GM19395 (cell line): ENCODE measurements at regions not wholly inside any gene's neighbourhood (a gene's known extent, or its start where the extent isn't known, plus 50 kb on each side); places are given as distances from the start of the nearest gene placed in this dataset.
A peak's percentile ranks its signal among the peaks of the same experiment; 100 is the strongest.
"Not testable (repeated sequence)": the region's sequence is repeated elsewhere in the genome, so short reads cannot be mapped to it uniquely, and the experiment has no call there.

Experiments
- ATAC-seq: cut with Tn5 transposase; IDR thresholded peaks from one replicate; pipeline ENCODE4 v1.9.1; 2021; ENCODE audit warnings: mild to moderate bottlenecking, moderate library complexity; ENCODE audit not compliant: unreplicated experiment

- no peak for ATAC-seq
Measured at GRCh38 chr16:10232757-10233156, 50.5 kb upstream of the GRIN2A start.

GRCh38 chr16:10239640-10240039 is 57.4 kb upstream of the GRIN2A start:
- ATAC-seq: no peak

GRCh38 chr16:10240854-10241613 is 58.8 kb upstream of the GRIN2A start:
- ATAC-seq: no peak

DNA sequence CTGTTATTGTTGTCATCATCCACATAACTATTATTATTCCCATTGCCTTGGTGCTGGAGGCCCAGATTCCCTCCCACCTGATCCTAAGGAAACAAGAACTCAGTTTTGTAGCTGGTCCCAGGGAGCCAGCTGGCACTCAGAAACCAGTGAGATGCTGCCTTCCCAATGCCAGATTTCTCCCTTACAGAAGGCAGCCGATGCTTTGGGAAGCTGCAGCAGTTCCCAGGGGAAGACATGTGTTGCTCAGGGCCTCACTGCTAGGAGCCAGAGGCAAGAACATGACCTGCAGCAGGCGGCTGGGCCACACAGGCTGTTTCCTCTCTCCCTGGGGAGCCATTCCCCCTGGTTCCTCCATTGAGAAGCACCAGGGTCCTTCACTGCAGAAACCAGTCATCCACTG is 59.9 kb upstream of the GRIN2A start:
- ATAC-seq: no peak

- no peak for ATAC-seq
Measured at GRCh38 chr16:10242916-10243315, 60.7 kb upstream of the GRIN2A start.

DNA sequence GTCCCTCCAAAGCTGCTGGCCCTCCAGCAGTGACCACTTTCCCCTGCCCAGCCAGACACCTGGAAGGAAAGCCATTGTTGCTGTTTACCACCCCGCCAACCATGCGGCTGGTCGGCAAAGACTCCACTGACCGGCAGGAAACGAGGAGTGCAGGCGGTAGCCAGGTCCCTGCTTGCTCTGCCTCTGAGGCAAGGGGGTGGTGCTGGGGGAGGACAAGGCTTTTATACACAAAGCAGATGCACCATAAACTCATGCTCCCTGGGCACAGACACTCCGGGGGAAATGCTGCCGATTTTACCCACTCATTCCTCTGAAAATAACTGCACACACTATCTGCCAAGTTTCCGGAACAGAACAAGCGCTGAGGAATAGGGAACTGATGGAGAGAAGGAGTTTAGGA is 62.8 kb upstream of the GRIN2A start:
- no peak for ATAC-seq

- ATAC-seq: no peak
Measured at GRCh38 chr16:10250137-10250828, 68.1 kb upstream of the GRIN2A start.

DNA sequence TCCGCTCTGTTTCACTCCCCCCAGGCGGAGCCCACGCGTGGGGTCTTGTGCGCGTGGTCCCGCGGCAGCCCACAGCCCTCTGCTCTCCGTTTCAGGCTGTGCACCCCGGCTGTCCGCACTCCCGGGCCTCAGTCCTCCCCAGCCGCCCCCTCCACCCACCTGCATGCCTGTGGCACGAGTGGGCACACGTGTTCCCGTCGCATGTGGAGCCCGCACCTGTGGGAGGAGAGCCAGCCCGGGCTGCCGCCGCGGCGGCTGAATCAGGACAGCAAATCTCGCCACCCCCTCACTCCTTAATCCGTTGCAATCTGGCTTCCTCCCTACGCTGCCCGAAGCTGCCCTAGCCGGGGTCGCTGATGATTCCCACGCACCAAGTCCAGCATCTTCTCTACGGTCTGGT is 69.9 kb upstream of the GRIN2A start:
- no peak for ATAC-seq

DNA sequence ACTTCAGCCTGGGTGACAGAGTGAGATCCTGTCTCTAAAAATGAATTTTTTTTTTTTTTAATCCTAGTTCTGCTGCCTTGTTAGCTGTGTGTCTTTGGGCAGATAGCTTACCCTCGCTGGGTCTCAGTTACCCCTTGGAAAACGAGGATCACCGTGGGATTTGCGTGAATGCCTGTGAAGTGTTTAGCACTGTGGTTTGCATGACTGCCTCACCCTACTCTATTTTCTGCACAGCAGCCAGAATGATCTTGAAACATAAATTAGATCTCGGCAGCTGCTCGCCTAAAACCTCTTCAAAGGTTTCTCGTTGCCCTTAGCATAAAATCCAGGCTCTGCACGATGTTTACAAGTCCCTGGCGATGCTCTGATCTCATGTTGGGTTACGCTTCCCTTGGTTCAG is 71.2 kb upstream of the GRIN2A start:
- ATAC-seq: no peak

GRCh38 chr16:10255728-10256127 is 73.5 kb upstream of the GRIN2A start:
- no peak for ATAC-seq

- peak; percentile 67 for ATAC-seq
Measured at GRCh38 chr16:10256784-10257641, 74.8 kb upstream of the GRIN2A start.

DNA sequence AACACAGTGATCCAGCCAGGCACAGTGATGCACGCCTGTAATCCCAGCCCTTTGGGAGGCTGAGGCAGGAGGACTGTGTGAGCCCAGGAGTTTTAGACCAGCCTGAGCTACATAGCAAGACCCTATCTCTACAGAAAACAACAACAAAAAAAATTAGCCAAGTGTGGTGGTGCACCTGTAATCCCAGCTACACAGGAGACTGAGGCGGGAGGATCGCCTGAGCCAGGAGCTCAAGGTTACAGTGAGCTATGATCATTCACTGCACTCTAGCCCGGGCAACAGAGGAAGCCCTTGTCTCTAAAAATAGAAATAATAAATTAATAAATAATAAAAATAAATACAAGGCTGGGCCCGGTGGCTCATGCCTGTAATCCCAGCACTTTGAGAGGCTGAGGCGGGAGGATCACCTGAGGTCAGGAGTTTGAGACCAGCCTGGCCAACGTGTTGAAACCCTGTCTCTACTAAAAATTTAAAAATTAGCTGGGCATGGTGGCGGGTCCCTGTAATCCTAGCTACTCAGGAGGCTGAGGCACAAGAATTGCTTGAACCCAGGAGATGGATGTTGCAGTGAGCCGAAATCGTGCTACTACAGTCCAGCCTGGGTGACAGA is 75.5 kb upstream of the GRIN2A start:
- ATAC-seq: peak; percentile 16

DNA sequence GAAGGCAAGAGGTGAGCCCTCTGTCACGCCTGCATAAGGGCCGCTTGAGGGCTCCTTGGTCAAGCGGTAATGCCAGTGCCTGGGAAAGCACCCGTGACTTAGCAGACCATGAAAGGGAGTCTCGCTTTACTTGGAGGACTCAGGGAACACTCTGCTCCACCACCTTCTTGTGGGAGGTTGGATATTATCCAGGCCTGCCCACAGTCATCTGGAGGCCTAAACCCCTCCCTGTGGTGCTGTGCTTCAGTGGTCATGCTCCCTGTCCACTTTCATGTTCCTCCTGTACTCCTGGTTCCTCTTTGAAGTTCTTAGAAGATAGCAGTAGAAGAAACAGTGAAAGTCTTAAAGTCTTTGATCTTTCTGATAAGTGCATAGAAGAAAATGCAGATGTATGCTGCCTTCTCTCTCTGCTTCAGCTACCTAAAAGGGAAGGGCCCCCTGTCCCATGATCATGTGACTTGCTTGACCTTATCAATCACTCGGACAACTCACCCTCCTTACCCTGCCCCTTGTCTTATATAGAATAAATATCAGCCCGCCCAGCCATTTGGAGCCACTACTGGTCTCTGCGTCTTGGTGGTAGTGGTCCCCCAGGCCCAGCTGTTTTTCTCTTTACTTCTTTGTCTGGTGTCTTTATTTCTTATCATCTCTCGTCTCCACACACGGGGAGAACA is 76.8 kb upstream of the GRIN2A start:
- not testable (repeated sequence) for ATAC-seq

DNA sequence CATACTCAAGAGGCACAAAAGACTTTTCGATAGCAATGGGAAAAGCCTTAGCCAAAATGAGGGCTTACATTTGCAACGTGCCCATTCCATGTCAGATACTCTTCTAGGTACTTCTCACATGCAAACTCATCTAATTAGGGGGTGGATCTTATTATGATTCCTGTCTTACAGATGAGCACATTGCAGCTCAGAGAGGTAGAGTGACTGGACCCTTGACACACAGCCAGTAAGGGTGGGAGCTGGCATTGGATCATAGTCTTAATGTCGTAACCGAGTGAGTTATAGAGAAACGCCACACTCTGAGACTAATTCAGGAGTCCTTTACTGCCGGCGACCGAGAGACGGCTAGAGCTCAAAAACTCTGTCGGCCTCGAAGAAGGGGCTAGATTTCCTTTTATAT is 78.8 kb upstream of the GRIN2A start:
- no peak for ATAC-seq

DNA sequence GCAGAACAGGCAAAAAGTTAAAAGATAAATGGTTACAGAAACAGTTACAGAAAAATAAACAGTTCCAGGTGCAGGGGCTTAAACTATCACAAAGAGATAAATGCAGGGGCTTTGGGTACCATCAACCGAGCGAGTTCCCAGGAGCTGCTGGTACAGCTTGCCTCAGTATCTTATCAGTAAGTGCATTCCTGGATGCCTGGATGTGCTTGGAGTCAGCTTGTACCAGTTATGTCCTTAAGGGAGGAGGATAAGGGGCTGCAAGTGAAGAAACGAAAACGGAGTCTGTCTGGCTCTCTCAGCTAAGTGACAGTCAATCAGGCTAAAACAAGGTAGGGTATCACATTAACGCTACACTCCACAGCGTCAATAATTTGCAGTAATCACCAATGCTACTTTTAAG is 79.3 kb upstream of the GRIN2A start:
- not testable (repeated sequence) for ATAC-seq

DNA sequence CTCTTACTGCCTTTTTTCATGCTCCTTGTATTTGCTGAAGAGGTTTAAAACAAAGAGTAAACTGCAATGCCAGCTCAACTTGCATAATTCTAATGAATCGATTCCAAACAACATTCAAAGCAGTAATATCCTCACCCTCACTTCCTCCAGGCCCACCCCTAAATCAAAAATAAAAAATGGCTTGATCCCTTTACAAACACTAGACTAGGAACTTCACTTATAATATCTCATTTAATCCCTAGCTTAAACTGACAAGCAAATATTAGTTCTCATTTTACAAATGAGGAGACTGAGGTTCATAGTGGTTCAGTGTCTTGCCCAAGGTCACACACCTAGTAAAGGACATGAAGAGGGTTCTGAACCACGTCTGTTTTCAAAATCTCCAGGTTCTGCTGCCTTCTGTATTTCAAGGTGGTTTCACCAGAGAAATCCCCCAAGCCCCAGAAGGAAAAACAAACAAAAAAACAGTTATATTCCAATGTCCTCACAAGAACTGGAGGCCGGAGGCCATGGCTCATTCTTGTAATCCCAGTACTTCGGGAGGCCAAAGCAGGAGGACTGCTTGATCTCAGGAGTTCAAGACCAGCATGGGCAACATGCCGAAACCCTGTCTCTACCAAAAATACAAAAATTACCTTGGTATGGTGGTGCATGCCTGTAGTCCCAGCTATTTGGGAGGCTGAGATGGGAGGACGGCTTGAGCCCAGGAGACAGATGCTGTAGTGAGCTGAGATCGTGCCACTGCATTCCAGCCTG is 80.3 kb upstream of the GRIN2A start:
- ATAC-seq: no peak

DNA sequence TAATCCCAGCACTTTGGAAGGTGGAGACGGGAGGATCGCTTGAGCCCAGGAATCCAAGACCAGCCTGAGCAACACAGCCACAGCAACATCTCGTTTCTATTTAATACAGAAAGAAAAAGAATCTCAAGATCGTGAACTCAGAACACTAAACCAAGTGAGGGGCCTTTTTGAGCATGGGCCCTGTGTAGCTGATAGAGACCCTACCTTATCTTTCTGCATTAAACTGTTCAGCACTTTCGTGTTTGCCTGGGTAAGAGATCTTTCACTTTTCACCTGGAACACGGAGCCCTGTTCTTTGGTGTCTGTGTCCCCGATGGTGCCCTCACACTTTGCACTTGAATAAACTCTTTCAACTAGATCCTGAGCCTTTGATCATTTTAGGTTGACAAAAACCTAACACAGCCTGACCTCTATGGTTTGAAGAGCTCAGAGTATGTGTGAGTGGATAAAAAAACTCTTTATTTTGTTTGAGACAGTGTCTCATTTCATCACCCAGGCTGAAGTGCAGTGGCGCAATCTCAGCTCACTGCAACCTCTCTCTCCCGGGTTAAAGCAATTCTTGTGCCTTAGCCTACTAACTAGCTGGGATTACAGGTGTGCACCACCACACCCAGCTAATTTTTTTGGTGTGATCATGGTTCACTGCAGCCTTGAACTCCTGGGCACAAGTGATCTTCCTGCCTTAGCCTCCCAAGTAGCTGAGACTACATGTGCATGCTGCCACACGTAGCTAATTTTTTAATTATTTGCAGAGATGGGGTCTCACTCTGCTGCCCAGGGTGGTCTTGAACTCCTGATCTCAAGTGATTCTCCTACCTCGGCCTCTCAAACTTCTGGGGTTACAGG is 83.8 kb upstream of the GRIN2A start:
- no peak for ATAC-seq

DNA sequence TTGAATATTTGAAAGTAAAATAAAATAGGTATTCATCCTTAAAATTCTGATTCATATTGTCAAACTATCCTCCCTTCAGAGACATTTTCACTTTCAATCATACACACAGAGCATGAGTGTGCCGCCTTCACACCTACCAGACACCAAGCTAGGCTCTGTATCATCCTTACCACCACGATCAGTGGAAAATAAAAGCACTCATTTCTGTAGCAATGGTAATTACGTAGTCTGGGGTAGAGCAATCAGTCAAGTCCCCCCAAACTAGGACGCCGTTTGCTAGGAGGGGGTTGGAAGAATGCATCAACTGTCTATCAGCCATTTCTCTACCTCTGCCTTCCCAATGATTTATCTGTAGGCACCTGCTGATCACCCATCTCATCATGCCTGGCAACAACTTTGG is 84.6 kb upstream of the GRIN2A start:
- ATAC-seq: no peak

DNA sequence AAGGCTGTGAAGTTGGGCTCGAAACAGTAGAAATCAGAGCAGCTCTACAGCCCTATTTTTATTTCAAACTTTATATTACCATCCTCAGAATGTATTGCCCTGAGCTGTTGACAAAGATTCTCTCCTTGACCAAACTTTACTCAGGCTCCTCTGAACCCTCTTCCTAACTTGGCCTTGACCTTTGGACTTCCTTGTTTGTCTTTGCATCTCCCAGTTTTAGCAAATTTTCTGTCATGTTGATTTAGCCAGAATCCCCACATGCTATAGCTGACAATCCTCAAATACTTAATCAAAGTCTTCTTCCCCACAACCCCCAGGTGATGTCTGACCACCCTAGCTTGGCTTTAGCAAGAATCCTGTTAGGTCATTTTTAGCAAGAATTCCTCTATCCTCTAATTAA is 87.4 kb upstream of the GRIN2A start:
- ATAC-seq: no peak
